K562 (cell line): ENCODE measurements at regions not wholly inside any gene's neighbourhood (a gene's known extent, or its start where the extent isn't known, plus 50 kb on each side); places are given as distances from the start of the nearest gene placed in this dataset.

Experiments used
- ATAC-seq: fragments of 200-7000 bp; cut with Tn5 transposase; 3 replicates; pipeline ENCODE4 v1.9.1; 2020; ENCODE audit warnings: moderate library complexity
- BruUV-seq: library from RNA; stranded (reverse); fragments of 400-500 nt; replicated peaks from 2 replicates; lab custom pipeline; 2021; lab: Mats Ljungman, UMichigan
- CTCF ChIA-PET: fragments of 300-600 bp; formaldehyde crosslinking; extraction: SDS; loops from one replicate; lab custom pipeline; 2021; ENCODE audit warnings: low intra/inter-chr PET ratio; lab: Yijun Ruan, JAX
- POLR2A ChIA-PET: fragments of 300-600, 350-650 bp; sonication (Branson Sonifier 250); formaldehyde crosslinking; extraction: SDS; loops from one replicate; lab custom pipeline; 2021; ENCODE audit warnings: antibody characterized with exemption, inconsistent platforms; lab: Yijun Ruan, JAX
- DNase-seq, 4 experiments: peaks; one replicate each; pipeline versions ENCODE4 v3.0.0 to v3.0.0-alpha.2; 2011 to 2018; ENCODE audit warnings: low spot score in 3 of 4, mixed read lengths in 3 of 4; ENCODE audit errors: extremely low read depth in 1 of 4
- FAIRE-seq: peaks from 2 replicates; lab custom pipeline; 2011; peaks lifted over from hg19 to GRCh38; lab: Jason Lieb, UNC
- H2AFZ ChIP-seq: 2 replicates; pipeline ENCODE4 v1.6.0; 2011; ENCODE audit warnings: low read depth, low read length, control low read depth, inconsistent platforms
- H3K27ac ChIP-seq: fragments of 200-600 bp; 3 replicates; pipeline ENCODE4 v1.8.0; 2011; ENCODE audit warnings: low read depth, mild to moderate bottlenecking, control low read depth, inconsistent platforms, low read length, moderate library complexity, mixed read lengths; ENCODE audit errors: extremely low read depth
- H3K27me3 ChIP-seq, 2 experiments: fragments of 300-600 bp in 1 of 2; 2 replicates in 1 of 2; 3 replicates in 1 of 2; pipeline versions ENCODE4 v1.6.0 to v1.8.0; 2011; ENCODE audit warnings: inconsistent platforms in 2 of 2, low read length in 2 of 2, mild to moderate bottlenecking in 1 of 2, mixed read lengths in 1 of 2, moderate library complexity in 1 of 2; ENCODE audit not compliant: control insufficient read depth in 2 of 2, insufficient read depth in 2 of 2
- H3K36me3 ChIP-seq: fragments of 300-600 bp; 3 replicates; pipeline ENCODE4 v1.8.0; 2011; ENCODE audit warnings: mild to moderate bottlenecking, low read length, inconsistent platforms; ENCODE audit not compliant: control insufficient read depth, insufficient read depth
- H3K4me1 ChIP-seq, 2 experiments: fragments of 200-600 bp in 1 of 2; replicated peaks in 1 of 2; 2 replicates in 1 of 2; 3 replicates in 1 of 2; pipeline versions ENCODE4 v1.5.1 to v1.8.0; 2011; ENCODE audit warnings: inconsistent platforms in 2 of 2, low read length in 2 of 2, mild to moderate bottlenecking in 1 of 2, mixed read lengths in 1 of 2, moderate library complexity in 1 of 2; ENCODE audit not compliant: control insufficient read depth in 2 of 2, insufficient read depth in 2 of 2
- H3K4me2 ChIP-seq: 2 replicates; pipeline ENCODE4 v1.6.1; 2011; ENCODE audit warnings: low read length, control low read depth, inconsistent platforms, mixed read lengths; ENCODE audit not compliant: insufficient read depth
- H3K4me3 ChIP-seq: fragments of 200-600 bp; sonication (generic), shearing (Covaris generic); 2 replicates; pipeline ENCODE4 v1.5.1; 2016; ENCODE audit warnings: control low read depth, inconsistent platforms
- H3K79me2 ChIP-seq: fragments of 200-600 bp; 3 replicates; pipeline ENCODE4 v1.8.0; 2011; ENCODE audit warnings: low read length, inconsistent platforms; ENCODE audit not compliant: control insufficient read depth, insufficient read depth
- H3K9ac ChIP-seq, 2 experiments: 2 replicates each; pipeline versions ENCODE4 v1.6.0 to v1.6.1; 2011; ENCODE audit warnings: low read depth in 2 of 2, low read length in 2 of 2, control low read depth in 1 of 2, inconsistent platforms in 1 of 2, mild to moderate bottlenecking in 1 of 2, mixed read lengths in 1 of 2; ENCODE audit not compliant: insufficient read depth in 1 of 2
- H3K9me1 ChIP-seq: one replicate; pipeline ENCODE4 v1.6.0; 2011; ENCODE audit warnings: inconsistent platforms, mild to moderate bottlenecking, low read length, moderate library complexity; ENCODE audit not compliant: control insufficient read depth, insufficient read depth
- H3K9me3 ChIP-seq: replicated peaks from 2 replicates; pipeline ENCODE4 v1.5.1; 2011; ENCODE audit warnings: low read depth, low read length, inconsistent platforms; ENCODE audit not compliant: control insufficient read depth, insufficient read depth
- H4K20me1 ChIP-seq: replicated peaks from 2 replicates; pipeline ENCODE4 v1.6.1; 2011; ENCODE audit warnings: low read length, inconsistent platforms, mixed read lengths; ENCODE audit not compliant: control insufficient read depth, insufficient read depth
- ATF3 ChIP-seq, 2 experiments: fragments of 450-650 bp in 1 of 2; sonication (generic) in 1 of 2; formaldehyde crosslinking in 1 of 2; IDR thresholded peaks in 1 of 2; conservative IDR thresholded peaks in 1 of 2; 2 replicates each; pipeline versions ENCODE4 v1.6.1 to v1.8.1; 2016 to 2023; ENCODE audit warnings: mild to moderate bottlenecking in 2 of 2, moderate library complexity in 2 of 2, inconsistent platforms in 1 of 2, missing genetic modification reagents in 1 of 2
- C11orf30 ChIP-seq: fragments of 450-650 bp; IDR thresholded peaks from 2 replicates; pipeline ENCODE4 v1.6.1; 2016; ENCODE audit warnings: low read depth, mild to moderate bottlenecking
- EWSR1 ChIP-seq: fragments of 450-650 bp; IDR thresholded peaks from 2 replicates; pipeline ENCODE4 v1.6.1; 2018; ENCODE audit warnings: borderline replicate concordance, mild to moderate bottlenecking, low read depth, moderate library complexity; ENCODE audit not compliant: partially characterized antibody
- HDAC2 ChIP-seq: fragments of 450-650 bp; IDR thresholded peaks from 2 replicates; pipeline ENCODE4 v1.6.1; 2016; ENCODE audit warnings: mild to moderate bottlenecking
- ILK ChIP-seq: fragments of 450-650 bp; IDR thresholded peaks from 2 replicates; pipeline ENCODE4 v1.6.1; 2016; ENCODE audit warnings: missing genetic modification characterization, low read depth, mild to moderate bottlenecking, missing compliant biosample characterization, moderate library complexity, borderline replicate concordance
- KAT8 ChIP-seq: fragments of 450-650 bp; IDR thresholded peaks from 2 replicates; pipeline ENCODE4 v1.6.1; 2016; ENCODE audit warnings: low read depth, mild to moderate bottlenecking
- MAFG ChIP-seq: fragments of 450-650 bp; conservative IDR thresholded peaks from 2 replicates; pipeline ENCODE4 v1.6.1; 2016; ENCODE audit warnings: missing genetic modification characterization, missing compliant biosample characterization
- NFE2 ChIP-seq: IDR thresholded peaks from 2 replicates; pipeline ENCODE4 v1.6.1; 2014; ENCODE audit warnings: antibody characterized with exemption, low read depth
- NR1H2 ChIP-seq: sonication (generic); formaldehyde crosslinking; IDR thresholded peaks from 2 replicates; pipeline ENCODE4 v1.4.0; 2020; ENCODE audit warnings: mild to moderate bottlenecking, missing genetic modification reagents
- NR2F6 ChIP-seq: fragments of 450-650 bp; formaldehyde crosslinking; IDR thresholded peaks from 2 replicates; pipeline ENCODE4 v1.4.0; 2020; ENCODE audit warnings: mild to moderate bottlenecking
- NR3C1 ChIP-seq: sonication (generic); formaldehyde crosslinking; IDR thresholded peaks from 2 replicates; pipeline ENCODE4 v1.8.1; 2022; ENCODE audit warnings: missing genetic modification reagents
- NR4A1 ChIP-seq, 2 experiments: fragments of 250-450 bp in 1 of 2; fragments of 450-650 bp in 1 of 2; sonication (Bioruptor Pico) in 1 of 2; IDR thresholded peaks; 2 replicates each; pipeline versions ENCODE4 v1.4.0 to v1.6.1; 2016 to 2020; ENCODE audit warnings: mild to moderate bottlenecking in 2 of 2, missing compliant biosample characterization in 1 of 2, missing genetic modification characterization in 1 of 2, moderate library complexity in 1 of 2
- PHF21A ChIP-seq: fragments of 450-650 bp; IDR thresholded peaks from 2 replicates; pipeline ENCODE4 v1.6.1; 2017; ENCODE audit warnings: low read depth, borderline replicate concordance
- RBM17 ChIP-seq: fragments of 200-400 bp; formaldehyde crosslinking; IDR thresholded peaks from 2 replicates; pipeline ENCODE4 v1.6.1; 2017; ENCODE audit warnings: low read depth, mild to moderate bottlenecking, low read length, borderline replicate concordance
- WGBS: fragments of 100-300 bp; shearing (Covaris generic); methylation state at CpG from one replicate; pipeline ENCODE4 v1.1.6; 2016; ENCODE audit warnings: low coverage, mixed read lengths; ENCODE audit not compliant: insufficient coverage; ENCODE audit errors: missing lambda C conversion rate; 5-methylcytosine and 5-hydroxymethylcytosine counted together
- in situ Hi-C: fragments of 300-500 bp; cut with MboI; formaldehyde crosslinking; loops from 4 replicates; pipeline ENCODE4 v1.15.0; 2018; ENCODE audit warnings: inconsistent platforms, mixed read lengths
- intact Hi-C: fragments of 100-400 bp; cut with micrococcal nuclease; formaldehyde crosslinking; loops from 2 replicates; pipeline ENCODE4 v1.14.2; 2022
- TF ChIP-seq, protein P1 (sequence below), 3 experiments: fragments of 200-800 bp in 1 of 3; sonication (Bioruptor generic) in 1 of 3; sonication (generic) in 1 of 3; formaldehyde crosslinking in 1 of 3; IDR thresholded peaks; 2 replicates each; pipeline versions ENCODE4 v1.6.1 to v1.8.0; 2016 to 2022; ENCODE audit warnings: mild to moderate bottlenecking in 2 of 3, missing compliant biosample characterization in 2 of 3, missing genetic modification characterization in 2 of 3, missing genetic modification reagents in 1 of 3
- TF ChIP-seq, protein P2 (sequence below): sonication (generic); formaldehyde crosslinking; IDR thresholded peaks from 2 replicates; pipeline ENCODE4 v1.8.1; 2022; ENCODE audit warnings: missing genetic modification reagents

GRCh38 chr2:234363647-234364294 is 133.1 kb downstream of the ARL4C start (continued):
- TF ChIP-seq ATF3 (IDR thresholded peaks at IDR 0.05) = no peak
- no peak for TF ChIP-seq ATF3 (CRISPR knock-in tag; conservative IDR thresholded peaks at IDR 0.05)
- no peak for TF ChIP-seq NR4A1 (CRISPR knock-in tag; IDR thresholded peaks at IDR 0.05)
- no peak for TF ChIP-seq NR4A1 (tag; IDR thresholded peaks at IDR 0.05)
- TF ChIP-seq EWSR1 = no peak
- no peak for TF ChIP-seq ILK (tag)

- ATAC-seq (no peak), FAIRE-seq (no peak), DNase-seq (no peak)
- H3K4me2 ChIP-seq = no peak overlapping the region
- H4K20me1 ChIP-seq = no peaks in the 10 kb centered on the region
- H3K79me2 ChIP-seq = no peaks in the 10 kb centered on the region
- no peak overlapping the region for H2AFZ ChIP-seq
- in situ Hi-C loops (no loop called here), intact Hi-C loops (no loop called here)
- no peaks in the 10 kb centered on the region for H3K9me3 ChIP-seq
- no peaks in the 10 kb centered on the region for H3K36me3 ChIP-seq
- no peak overlapping the region for H3K27ac ChIP-seq
- POLR2A ChIA-PET = no interaction called here
- WGBS = 3% methylated on average over 4 of the region's 4 CpGs
- TF ChIP-seq, protein P1, sequence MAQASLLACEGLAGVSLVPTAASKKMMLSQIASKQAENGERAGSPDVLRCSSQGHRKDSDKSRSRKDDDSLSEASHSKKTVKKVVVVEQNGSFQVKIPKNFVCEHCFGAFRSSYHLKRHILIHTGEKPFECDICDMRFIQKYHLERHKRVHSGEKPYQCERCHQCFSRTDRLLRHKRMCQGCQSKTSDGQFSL (CRISPR knock-in tag; IDR thresholded peaks at IDR 0.05) = no peak
- TF ChIP-seq, protein P1 (tag; IDR thresholded peaks at IDR 0.05) = no peak
- peak; percentile 66 for TF ChIP-seq NFE2
- TF ChIP-seq NR2F6 = no peak
- no peak for TF ChIP-seq NR3C1
- TF ChIP-seq PHF21A = no peak
- TF ChIP-seq RBM17 = no peak
- TF ChIP-seq, protein P2, sequence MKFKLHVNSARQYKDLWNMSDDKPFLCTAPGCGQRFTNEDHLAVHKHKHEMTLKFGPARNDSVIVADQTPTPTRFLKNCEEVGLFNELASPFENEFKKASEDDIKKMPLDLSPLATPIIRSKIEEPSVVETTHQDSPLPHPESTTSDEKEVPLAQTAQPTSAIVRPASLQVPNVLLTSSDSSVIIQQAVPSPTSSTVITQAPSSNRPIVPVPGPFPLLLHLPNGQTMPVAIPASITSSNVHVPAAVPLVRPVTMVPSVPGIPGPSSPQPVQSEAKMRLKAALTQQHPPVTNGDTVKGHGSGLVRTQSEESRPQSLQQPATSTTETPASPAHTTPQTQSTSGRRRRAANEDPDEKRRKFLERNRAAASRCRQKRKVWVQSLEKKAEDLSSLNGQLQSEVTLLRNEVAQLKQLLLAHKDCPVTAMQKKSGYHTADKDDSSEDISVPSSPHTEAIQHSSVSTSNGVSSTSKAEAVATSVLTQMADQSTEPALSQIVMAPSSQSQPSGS (CRISPR knock-in tag) = no peak
- peak; percentile 17; the same call in 1 of the 2 replicates for TF ChIP-seq MAFG (tag)
- no peak for TF ChIP-seq HDAC2
- TF ChIP-seq C11orf30 = peak; percentile 14; the same call in 1 of the 2 replicates
- no peak for TF ChIP-seq NR1H2 (CRISPR knock-in tag)
- TF ChIP-seq KAT8 = no peak
- CTCF ChIA-PET = no interaction called here
- no peaks in the 10 kb centered on the region; a peak in 3 of 5 replicates for H3K4me1 ChIP-seq
- H3K9ac ChIP-seq = no peak overlapping the region
- no peaks in the 10 kb centered on the region for H3K27me3 ChIP-seq
- no peaks in the 10 kb centered on the region for H3K9me1 ChIP-seq
- H3K4me3 ChIP-seq = no peak overlapping the region
- no TSS peak for BruUV-seq
Observed at GRCh38 chr2:234363011-234363487, 133.8 kb downstream of the ARL4C start.
